GM11168 (cell line): ENCODE measurements at regions not wholly inside any gene's neighbourhood (a gene's known extent, or its start where the extent isn't known, plus 50 kb on each side); places are given as distances from the start of the nearest gene placed in this dataset.

Experiments used
- in situ Hi-C: fragments of 300-500 bp; cut with MboI; formaldehyde crosslinking; loops from one replicate; pipeline ENCODE4 v1.12.0; 2022; ENCODE audit warnings: low sequenced_read_pairs; ENCODE audit not compliant: unreplicated experiment

DNA sequence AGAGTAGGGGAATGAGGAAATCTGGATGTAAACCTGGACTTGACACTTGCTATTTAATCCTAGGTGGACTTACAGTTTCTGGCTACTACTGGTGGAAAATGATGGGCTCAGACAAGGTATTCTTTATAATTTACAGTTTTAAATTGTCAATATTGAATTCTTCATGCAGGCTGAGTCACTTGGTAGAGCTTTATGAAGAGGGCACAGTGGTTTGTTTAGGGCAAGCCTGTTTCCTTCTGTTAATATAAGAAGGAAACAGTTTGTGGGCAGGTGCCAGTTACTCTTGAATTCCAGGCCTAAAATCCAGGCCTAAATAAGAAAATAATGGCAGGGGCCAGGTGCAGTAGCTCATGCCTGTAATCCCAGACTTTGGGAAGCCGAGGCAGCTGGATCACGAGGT lies 355.8 kb upstream of the RGS6 start:
- in situ Hi-C loops, result no loop called here

DNA sequence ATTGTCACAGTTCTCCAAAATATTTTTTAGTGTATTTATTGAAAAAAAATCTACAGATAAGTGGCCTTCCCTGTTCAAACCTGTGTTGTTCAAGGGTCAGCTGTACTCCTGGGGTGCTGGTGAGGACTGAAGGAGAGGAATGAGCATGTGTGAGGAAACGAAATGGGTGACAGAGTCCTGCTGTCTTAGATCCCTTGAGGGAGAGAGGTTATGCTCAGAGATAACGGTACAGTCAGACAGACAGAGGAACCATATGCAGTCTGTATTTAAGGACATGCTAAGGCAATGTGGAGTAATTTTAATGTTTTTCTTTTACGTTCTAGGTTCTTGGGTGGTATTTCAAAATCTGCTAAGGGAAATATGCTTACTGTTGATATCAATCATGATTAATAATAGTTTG lies 352.9 kb upstream of the RGS6 start:
- in situ Hi-C loops, result no loop called here

DNA sequence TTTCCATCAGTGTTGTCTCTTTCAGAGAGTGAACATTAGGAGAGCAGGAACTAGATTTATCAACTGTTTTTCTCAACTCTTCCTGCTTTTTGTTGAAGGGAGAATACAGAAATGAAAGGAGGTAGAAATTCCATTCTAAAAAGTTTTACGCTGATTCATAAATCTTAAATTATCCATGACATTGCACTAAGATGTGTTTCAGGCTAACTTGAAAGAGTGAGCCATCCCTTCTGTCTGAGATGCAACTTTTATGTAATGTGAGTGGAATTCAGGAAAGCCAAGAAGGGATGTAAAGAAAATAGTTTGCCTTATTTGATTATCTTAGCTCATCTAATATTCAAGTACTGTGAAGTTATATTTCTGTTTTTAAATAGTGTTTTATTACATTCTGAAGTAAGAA lies 349.5 kb upstream of the RGS6 start:
- in situ Hi-C loops, result no loop called here

DNA sequence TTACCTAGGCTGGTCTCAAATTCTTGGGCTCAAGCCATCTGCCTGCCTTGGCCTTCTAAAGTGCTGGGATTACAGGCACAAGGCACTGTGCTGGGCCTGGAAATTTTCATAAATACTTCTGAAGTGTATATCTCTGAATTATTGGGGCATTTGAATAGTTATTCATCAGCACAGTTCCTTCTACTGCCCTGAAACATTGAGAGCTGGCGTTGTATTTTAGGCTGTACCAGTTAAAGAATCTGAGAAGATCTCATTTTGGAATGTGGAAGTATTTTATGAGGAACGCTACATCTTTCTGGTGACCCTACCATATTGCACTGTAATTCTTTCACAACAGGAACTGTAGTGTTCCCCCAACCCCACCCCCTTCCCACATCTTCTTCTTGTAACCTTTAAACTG lies 349.0 kb upstream of the RGS6 start:
- in situ Hi-C loops, result no loop called here

DNA sequence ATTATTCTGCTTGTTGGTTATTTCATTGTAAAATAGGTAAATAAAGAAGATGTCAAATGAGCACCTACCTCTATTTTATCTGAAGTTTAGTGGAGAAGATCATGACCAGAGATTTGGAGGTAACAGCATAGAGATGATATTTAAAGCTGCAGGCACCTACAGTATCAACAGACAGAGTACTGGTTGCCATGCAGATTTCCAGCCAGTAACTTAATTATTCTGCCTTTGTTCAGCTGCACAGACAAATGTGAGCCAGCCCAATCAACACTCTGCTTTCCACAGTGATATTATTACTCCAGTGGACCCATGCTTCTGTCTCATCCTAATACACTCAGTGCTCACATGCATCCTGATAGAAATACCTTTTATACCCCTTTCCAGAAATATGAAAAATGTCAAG lies 348.5 kb upstream of the RGS6 start:
- in situ Hi-C loops, result no loop called here

DNA sequence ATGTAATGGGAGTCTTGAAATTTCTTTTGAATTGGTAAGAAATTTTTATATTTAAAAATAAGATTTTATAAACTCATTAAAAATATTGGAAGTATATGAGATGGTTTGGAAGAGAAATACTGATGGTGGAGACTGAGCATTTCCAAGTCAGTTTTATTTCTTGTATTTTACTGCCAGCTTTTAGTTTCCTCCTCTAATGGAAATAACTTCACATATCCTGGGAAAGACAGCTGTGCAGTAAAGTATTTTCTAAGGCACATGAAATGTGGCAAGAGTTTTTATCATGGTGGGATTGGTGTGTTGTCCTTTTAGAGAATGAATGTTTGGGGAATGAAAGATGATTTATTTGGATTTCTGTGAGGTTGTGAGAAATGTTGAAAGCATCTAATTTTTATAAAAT lies 346.9 kb upstream of the RGS6 start:
- in situ Hi-C loops, result no loop called here

DNA sequence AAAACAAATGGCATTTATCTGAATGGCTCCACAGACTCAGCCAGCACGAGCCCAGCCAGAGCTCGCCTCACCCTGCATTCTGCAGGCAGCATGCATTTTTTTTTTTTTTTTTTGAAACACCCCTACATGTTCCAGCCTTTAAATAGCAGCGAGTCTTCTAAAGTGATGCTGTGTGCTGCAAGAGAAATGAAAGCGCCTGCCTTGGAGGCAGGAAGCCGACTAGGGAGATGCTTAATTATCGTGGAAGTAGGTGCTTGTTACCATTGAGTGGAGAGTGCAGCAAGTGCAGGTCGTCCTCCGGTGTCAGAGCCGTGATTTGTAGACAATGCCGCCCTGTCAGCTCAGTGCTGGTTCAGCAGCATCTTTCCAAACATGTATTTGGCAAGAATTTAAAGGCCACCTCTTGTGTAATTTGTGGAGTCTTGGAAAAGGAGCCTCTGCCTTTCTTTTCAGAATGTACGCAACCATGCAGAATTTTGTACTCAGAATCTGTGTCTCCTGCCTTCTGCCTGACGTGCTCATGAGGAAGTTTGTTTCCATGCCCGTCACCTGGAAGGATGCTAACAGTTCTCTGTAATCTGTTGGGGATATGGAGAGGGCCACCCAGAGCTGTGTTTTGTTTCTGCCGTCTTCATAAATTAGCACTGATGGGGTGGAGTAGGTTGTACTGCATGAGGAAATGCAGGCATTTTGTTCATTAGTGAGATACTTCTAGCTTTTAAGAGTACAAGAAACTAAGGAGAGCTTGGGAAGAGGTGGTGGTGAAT lies 345.9 kb upstream of the RGS6 start:
- in situ Hi-C loops, result no loop called here

DNA sequence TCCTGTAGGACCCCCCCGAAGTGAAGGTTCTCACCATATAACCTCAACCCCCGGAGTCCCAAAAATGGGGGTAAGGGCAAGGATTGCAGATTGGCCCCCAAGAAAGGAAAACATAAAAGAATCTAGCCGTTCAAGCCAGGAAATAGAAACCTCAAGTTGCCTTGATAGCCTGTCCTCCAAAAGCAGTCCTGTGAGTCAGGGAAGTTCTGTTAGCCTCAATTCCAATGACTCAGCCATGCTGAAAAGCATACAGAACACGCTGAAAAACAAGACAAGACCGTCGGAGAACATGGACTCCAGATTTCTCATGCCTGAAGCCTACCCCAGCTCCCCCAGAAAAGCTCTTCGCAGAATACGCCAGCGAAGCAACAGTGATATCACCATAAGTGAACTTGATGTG lies 344.2 kb upstream of the RGS6 start:
- in situ Hi-C loops, result no loop called here

DNA sequence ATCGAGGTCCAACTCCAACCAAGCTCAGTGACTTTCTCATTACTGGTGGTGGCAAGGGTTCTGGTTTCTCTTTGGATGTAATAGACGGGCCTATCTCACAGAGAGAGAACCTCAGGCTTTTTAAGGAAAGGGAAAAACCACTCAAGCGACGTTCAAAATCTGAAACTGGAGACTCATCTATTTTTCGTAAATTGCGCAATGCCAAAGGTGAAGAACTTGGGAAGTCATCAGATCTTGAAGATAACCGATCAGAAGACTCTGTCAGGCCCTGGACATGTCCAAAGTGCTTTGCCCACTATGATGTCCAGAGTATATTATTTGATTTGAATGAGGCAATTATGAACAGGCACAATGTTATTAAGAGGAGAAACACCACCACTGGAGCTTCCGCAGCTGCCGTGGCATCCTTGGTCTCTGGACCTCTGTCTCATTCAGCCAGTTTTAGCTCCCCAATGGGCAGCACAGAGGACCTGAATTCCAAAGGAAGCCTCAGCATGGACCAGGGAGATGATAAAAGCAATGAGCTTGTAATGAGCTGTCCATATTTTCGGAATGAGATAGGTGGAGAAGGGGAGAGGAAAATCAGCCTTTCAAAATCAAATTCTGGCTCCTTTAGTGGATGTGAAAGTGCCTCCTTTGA lies 343.5 kb upstream of the RGS6 start:
- in situ Hi-C loops, result no loop called here

DNA sequence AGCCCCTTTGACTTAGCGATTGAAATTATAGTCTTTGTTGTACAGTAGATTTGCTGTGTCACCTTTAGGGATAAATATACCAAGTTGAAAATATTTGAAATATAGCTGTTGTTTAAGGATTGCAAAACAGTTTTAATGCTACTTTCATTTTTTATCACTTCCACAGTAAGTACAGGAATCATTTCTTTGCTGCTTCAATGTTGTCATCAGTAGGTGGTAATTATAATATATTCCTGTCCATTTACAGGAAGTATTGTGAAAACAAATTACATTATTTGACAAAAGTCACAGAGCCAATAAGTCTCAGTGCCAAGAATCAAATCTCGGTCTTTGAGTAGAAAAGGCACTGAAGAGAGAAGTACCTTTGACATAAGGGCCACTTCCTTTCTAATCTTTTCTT lies 342.6 kb upstream of the RGS6 start:
- in situ Hi-C loops, result no loop called here

DNA sequence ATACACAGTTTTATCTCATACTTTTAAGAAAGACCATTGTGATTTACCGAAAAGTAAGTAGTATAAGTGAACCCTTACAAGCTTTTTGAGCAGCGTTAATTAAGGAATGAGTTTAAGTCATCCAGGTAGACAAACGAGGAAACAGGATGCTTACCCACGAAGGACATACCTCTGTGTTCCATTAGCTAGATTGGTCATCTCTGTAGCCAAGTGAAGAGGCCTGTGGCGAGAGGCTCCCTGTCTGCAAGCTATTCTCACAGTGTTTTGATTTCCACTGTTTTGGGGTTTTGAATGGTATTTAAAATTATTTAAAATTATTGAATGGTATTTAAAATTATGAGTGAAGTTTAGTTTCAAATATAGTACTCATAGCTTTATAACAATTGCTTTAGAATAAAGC lies 342.1 kb upstream of the RGS6 start:
- in situ Hi-C loops, result no loop called here

DNA sequence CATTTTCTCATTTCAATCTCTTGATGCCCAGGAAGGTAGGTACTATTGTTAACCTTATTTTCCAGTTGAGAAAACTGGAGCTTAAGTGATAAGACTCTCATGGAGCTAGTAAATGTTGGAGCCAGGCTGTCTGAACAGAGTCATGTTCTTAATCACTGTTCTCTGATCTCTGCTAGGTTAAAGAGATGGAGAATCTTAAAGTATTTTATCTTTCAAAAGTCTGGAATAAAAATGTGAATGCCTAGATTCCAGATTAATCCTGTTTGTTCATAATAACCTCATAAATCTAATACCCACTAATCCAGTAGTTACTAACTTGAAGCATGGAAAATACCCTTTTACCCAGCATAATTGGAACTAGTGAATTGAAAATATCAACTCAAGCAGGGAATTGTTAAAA lies 341.0 kb upstream of the RGS6 start:
- in situ Hi-C loops, result no loop called here

DNA sequence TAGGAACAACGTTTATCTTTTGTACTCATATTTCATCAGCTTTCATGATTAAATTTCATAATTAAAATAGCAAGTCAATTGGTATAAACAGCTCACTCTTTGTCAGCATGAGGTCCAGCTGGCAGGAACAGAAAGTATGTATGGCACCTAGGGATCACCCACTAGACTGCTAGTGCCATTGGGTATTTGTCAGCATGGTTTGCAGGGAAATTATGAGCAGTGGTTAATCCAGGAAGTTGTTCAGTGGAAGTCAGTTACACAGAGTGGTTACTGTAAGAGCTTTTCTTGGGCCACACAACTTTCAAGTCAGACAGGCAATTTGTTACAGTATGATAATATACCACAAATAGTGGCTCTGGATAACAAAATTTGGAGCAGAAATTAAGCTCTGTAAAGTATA lies 340.3 kb upstream of the RGS6 start:
- in situ Hi-C loops, result no loop called here

DNA sequence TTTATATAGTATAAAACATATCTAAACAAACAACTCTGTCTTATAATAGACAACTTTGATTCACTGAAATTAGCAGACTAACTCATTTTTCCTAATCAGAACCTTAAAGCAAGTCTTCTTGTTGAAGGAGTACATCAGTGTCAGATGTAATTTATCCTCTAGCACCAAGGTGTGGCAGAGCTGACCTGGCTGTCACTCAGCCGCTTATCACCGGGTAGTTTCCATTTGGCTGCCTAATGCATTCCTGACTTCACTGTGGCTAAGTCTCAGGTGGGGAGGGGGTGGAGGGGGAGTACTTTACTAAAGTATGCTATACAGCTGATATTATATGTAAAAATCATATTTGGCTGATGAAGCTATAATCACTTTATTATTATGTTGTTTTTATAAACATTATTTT lies 339.9 kb upstream of the RGS6 start:
- in situ Hi-C loops, result no loop called here

DNA sequence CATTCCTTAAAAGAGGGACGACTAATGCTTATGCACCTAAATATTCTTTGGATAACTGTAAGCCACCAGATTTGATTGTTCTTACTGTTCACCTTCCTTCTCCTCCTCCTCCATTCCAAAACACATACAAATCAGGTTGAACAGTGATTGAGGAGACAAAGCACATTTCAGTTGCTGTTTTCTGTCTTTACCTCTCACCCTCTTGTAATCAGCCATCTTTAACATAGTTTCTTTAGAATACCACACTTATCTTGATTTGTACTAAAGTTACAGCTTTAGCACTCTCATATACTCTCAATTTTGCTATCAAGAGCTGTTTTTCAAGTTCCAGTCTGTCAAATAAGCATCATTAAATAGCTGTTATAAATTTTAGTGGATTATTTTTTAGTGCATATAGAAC lies 338.3 kb upstream of the RGS6 start:
- in situ Hi-C loops, result no loop called here

DNA sequence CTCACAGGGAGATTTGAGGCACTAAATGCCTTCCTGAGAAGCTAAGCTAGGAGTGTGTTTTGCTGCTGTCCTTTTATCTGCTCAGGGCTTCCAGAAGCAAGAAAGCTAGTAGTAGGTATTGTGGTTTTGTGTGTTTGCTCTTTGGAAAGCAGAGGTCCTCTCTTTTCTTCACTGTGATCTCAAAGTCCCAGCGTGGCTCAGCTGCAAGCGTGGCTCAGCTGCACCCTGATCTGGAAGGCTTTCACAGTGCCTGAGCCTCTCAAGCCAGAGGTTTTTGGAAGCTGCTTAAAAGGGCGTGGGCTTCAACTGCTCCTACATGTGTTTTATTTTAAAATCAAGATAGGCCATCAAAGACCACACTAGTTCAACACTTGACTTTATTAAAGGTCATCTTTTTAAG lies 337.4 kb upstream of the RGS6 start:
- in situ Hi-C loops, result no loop called here

DNA sequence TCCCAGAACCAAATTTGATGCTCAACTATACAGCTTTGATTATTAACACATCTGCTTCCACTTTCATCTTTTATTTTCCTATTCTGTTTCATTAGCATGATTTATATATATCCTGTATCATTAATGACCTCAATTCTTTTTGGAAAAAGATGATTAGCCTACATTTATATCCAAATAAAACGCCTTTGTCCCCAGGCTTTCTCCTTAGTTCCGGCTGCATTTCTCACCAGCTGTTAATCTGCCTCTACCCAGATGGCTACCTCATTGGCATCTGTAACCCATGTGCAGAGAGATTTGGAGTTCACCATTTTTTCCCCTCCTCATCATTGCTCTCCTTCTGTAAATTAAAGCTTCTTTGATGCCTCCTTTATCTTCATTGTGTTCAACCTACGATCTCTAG lies 336.8 kb upstream of the RGS6 start:
- in situ Hi-C loops, result no loop called here

DNA sequence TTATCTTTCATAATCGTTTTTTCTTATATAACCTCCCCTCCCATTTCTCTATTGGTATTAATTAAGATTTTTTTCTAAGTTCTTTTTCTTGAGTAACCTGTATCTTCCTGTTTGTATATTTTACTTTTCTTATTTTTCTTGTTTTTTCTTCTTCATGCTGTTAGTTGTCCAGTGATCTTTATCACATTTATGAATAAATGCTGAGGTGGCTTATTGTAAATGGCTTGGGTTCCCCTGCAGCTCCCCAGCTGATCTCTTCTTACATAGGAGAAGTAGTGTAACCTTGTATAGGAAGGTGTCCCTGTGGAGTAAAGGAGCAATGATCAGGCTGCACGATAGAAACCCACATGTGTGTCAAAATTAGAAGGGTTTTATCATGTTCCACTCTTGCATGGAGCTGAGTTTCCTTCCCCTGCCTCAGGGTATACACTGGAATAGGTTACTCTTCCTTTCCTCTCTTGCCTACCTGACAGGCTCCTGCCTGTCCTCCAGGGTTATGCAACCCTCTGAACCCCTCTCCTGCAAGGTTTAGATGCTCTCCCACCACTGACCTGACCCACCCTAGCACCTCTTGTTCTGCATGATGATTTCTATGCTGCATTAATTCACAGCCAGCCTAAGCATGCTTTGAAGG lies 334.8 kb upstream of the RGS6 start:
- in situ Hi-C loops, result no loop called here

DNA sequence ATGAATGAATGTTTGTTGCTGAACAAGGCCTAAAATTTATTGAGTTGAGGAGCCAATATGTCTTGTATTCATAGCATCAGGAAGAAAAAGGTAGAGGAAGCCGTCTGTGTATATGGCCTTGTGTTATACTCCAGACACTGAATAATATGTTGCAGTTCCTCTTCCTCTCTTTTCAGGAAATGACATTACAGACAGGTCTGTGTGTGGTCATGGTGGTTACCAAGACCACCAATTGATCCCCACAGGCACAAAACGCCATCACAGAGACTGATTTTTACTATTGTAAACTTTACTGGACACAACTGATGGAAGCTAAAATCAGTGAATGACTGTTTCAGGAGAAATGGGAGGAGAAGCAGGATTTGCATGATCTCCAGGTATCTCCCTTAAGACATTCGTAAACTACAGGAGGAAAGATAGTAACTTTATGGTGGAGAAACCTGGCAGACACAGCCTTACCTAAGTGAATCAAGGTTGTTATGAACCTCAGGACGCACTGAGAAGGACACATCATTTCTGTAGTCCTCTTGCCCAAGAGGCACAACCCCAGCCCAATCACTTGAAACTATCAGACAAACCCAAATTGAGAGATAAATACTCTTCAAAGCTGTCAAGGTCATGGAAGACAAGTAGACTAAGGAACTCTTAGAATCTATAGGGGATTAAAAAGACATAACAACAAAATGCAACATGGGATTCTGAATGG lies 334.1 kb upstream of the RGS6 start:
- in situ Hi-C loops, result no loop called here

DNA sequence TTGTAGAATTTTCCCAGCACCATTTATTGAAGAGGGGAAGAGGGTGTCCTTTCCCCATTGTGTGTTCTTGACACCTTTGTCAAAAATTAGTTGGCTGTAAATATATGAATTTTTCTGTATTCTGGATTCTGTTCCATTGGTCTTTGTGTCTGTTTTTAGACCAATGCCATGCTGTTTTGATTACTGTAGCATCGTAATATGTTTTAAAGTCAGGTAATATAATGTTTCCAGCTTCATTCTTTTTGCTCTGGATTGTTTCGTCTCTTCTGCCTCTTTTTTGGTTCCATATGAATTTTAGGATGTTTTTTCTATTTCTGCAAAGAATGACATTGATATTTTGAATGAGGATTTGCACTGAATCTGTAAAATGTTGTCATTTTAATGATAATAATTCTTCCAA lies 331.9 kb upstream of the RGS6 start:
- in situ Hi-C loops, result no loop called here

DNA sequence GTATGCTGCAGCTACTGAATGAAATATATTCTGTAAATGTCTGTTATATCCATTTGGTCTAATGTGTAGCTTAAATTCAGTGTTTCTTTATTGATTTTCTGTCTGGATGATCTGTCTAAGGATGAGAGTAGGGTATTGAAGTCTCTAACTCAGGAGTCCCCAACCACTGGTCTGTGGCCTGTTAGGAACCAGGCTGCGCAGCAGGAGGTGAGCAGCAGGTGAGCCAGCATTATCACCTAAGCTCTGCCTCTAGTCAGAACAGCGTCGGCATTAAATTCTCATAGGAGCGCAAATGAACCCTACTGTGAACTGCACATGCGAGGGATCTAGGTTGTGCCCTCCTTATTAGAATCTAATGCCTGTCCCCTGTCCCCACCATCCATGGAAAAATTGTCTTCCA lies 329.7 kb upstream of the RGS6 start:
- in situ Hi-C loops, result no loop called here
